ENCODE measurements at regions not wholly inside any gene's neighbourhood (a gene's known extent, or its start where the extent isn't known, plus 50 kb on each side); places are given as distances from the start of the nearest gene placed in this dataset.
"Not testable (repeated sequence)": the region's sequence is repeated elsewhere in the genome, so short reads cannot be mapped to it uniquely, and the experiment has no call there.

- H3K79me1 ChIP-seq (replicated peaks; ENCODE audit: low read length, poor library complexity, severe bottlenecking); H2AFZ ChIP-seq (ENCODE audit: low read depth, low read length); H2AK5ac ChIP-seq (ENCODE audit: low read length, severe bottlenecking); H2BK5ac ChIP-seq (ENCODE audit: low read depth, low read length, poor library complexity, severe bottlenecking); H3K4me3 ChIP-seq (ENCODE audit: insufficient read depth in 1 of 2, low read depth in 1 of 2, low read length in 2 of 2); H3K9me3 ChIP-seq (ENCODE audit: control insufficient read depth, low read length); H2BK15ac ChIP-seq (ENCODE audit: low read depth, poor library complexity, severe bottlenecking); H3K9ac ChIP-seq (ENCODE audit: low read length); H4K91ac ChIP-seq (ENCODE audit: low read length); H3K4me2 ChIP-seq (ENCODE audit: low read length, poor library complexity, severe bottlenecking); H2BK12ac ChIP-seq (ENCODE audit: low read length in 2 of 2); H3K27ac ChIP-seq (ENCODE audit: low read length, poor library complexity, severe bottlenecking); H3K23ac ChIP-seq (ENCODE audit: low read length in 2 of 2); DNase-seq; H3K14ac ChIP-seq (ENCODE audit: low read length in 2 of 2); H3K4ac ChIP-seq (ENCODE audit: low read depth in 1 of 2, low read length in 2 of 2); H3K18ac ChIP-seq (ENCODE audit: low read depth in 1 of 2, low read length in 2 of 2); H3K4me1 ChIP-seq (ENCODE audit: control insufficient read depth, insufficient read depth, low read depth, low read length); H3K36me3 ChIP-seq (ENCODE audit: control insufficient read depth in 1 of 2, insufficient read depth in 2 of 2, low read depth in 1 of 2, low read length in 2 of 2); H4K8ac ChIP-seq (ENCODE audit: low read length); H2BK120ac ChIP-seq (ENCODE audit: low read depth, low read length); H3K27me3 ChIP-seq (ENCODE audit: control insufficient read depth in 1 of 2, insufficient read depth in 1 of 2, low read length in 2 of 2): not testable (repeated sequence)
- WGBS, result 91% methylated on average over 1 of the region's 2 CpGs
These were observed 848.6 kb downstream of the DIPK2A start for GRCh38 chr3:144820232-144820631.

- no peak overlapping the region for H2BK12ac ChIP-seq (ENCODE audit: low read length in 2 of 2)
- no peak overlapping the region for H3K23ac ChIP-seq (ENCODE audit: low read length in 2 of 2)
- H3K4me1 ChIP-seq (ENCODE audit: control insufficient read depth, insufficient read depth, low read depth, low read length), result no peaks in the 10 kb centered on the region
- H3K9me3 ChIP-seq (ENCODE audit: control insufficient read depth, low read length), result no peaks in the 10 kb centered on the region
- no peak overlapping the region for H2AK5ac ChIP-seq (ENCODE audit: low read length, severe bottlenecking)
- H3K4me3 ChIP-seq (ENCODE audit: insufficient read depth in 1 of 2, low read depth in 1 of 2, low read length in 2 of 2), result no peak overlapping the region
- no peak overlapping the region for H3K4me2 ChIP-seq (ENCODE audit: low read length, poor library complexity, severe bottlenecking)
- H2BK5ac ChIP-seq (ENCODE audit: low read depth, low read length, poor library complexity, severe bottlenecking), result no peak overlapping the region
- no peak overlapping the region for H2BK15ac ChIP-seq (ENCODE audit: low read depth, poor library complexity, severe bottlenecking)
- no peaks in the 10 kb centered on the region for H3K36me3 ChIP-seq (ENCODE audit: control insufficient read depth in 1 of 2, insufficient read depth in 2 of 2, low read depth in 1 of 2, low read length in 2 of 2)
- no peaks in the 10 kb centered on the region for H3K27me3 ChIP-seq (ENCODE audit: control insufficient read depth in 1 of 2, insufficient read depth in 1 of 2, low read length in 2 of 2)
- H3K79me1 ChIP-seq (replicated peaks; ENCODE audit: low read length, poor library complexity, severe bottlenecking), result no peaks in the 10 kb centered on the region
- no peak overlapping the region for H3K18ac ChIP-seq (ENCODE audit: low read depth in 1 of 2, low read length in 2 of 2)
- no peak overlapping the region for H3K14ac ChIP-seq (ENCODE audit: low read length in 2 of 2)
- no peak overlapping the region for H3K27ac ChIP-seq (ENCODE audit: low read length, poor library complexity, severe bottlenecking)
- H3K4ac ChIP-seq (ENCODE audit: low read depth in 1 of 2, low read length in 2 of 2), result no peak overlapping the region
- no peak overlapping the region for H2AFZ ChIP-seq (ENCODE audit: low read depth, low read length)
- no peak overlapping the region for H4K8ac ChIP-seq (ENCODE audit: low read length)
- H4K91ac ChIP-seq (ENCODE audit: low read length), result no peak overlapping the region
- no peak overlapping the region for H3K9ac ChIP-seq (ENCODE audit: low read length)
- H2BK120ac ChIP-seq (ENCODE audit: low read depth, low read length), result no peak overlapping the region
- DNase-seq, result no peak
These were observed 849.1 kb downstream of the DIPK2A start for GRCh38 chr3:144820726-144821125.

- Histone ChIP-seq H3K79me1 (replicated peaks; ENCODE audit: low read length, poor library complexity, severe bottlenecking) (no peaks in the 10 kb centered on the region), H3K9ac (ENCODE audit: low read length) (no peak overlapping the region), H2AK5ac (ENCODE audit: low read length, severe bottlenecking) (no peak overlapping the region), H2BK15ac (ENCODE audit: low read depth, poor library complexity, severe bottlenecking) (no peak overlapping the region), H3K27ac (ENCODE audit: low read length, poor library complexity, severe bottlenecking) (no peak overlapping the region), H3K14ac (ENCODE audit: low read length in 2 of 2) (no peak overlapping the region), H4K8ac (ENCODE audit: low read length) (no peak overlapping the region), H3K36me3 (ENCODE audit: control insufficient read depth in 1 of 2, insufficient read depth in 2 of 2, low read depth in 1 of 2, low read length in 2 of 2) (no peaks in the 10 kb centered on the region), H4K91ac (ENCODE audit: low read length) (no peak overlapping the region), H2BK120ac (ENCODE audit: low read depth, low read length) (no peak overlapping the region), H2BK12ac (ENCODE audit: low read length in 2 of 2) (no peak overlapping the region), H2BK5ac (ENCODE audit: low read depth, low read length, poor library complexity, severe bottlenecking) (no peak overlapping the region), H3K9me3 (ENCODE audit: control insufficient read depth, low read length) (no peaks in the 10 kb centered on the region), H3K27me3 (ENCODE audit: control insufficient read depth in 1 of 2, insufficient read depth in 1 of 2, low read length in 2 of 2) (no peaks in the 10 kb centered on the region), H2AFZ (ENCODE audit: low read depth, low read length) (no peak overlapping the region), H3K23ac (ENCODE audit: low read length in 2 of 2) (no peak overlapping the region), H3K4me1 (ENCODE audit: control insufficient read depth, insufficient read depth, low read depth, low read length) (no peaks in the 10 kb centered on the region), H3K4me2 (ENCODE audit: low read length, poor library complexity, severe bottlenecking) (no peak overlapping the region), H3K4ac (ENCODE audit: low read depth in 1 of 2, low read length in 2 of 2) (no peak overlapping the region), H3K18ac (ENCODE audit: low read depth in 1 of 2, low read length in 2 of 2) (no peak overlapping the region), H3K4me3 (ENCODE audit: insufficient read depth in 1 of 2, low read depth in 1 of 2, low read length in 2 of 2) (no peak overlapping the region)
- no CpG with 5 or more reads among the region's 1 CpG for WGBS
- no peak for DNase-seq
These were observed 850.0 kb downstream of the DIPK2A start for GRCh38 chr3:144821583-144821982.

- H4K8ac ChIP-seq (ENCODE audit: low read length), result no peak overlapping the region
- no peak overlapping the region for H3K4ac ChIP-seq (ENCODE audit: low read depth in 1 of 2, low read length in 2 of 2)
- no peak overlapping the region for H3K23ac ChIP-seq (ENCODE audit: low read length in 2 of 2)
- no peaks in the 10 kb centered on the region for H3K79me1 ChIP-seq (replicated peaks; ENCODE audit: low read length, poor library complexity, severe bottlenecking)
- no peak overlapping the region for H3K4me2 ChIP-seq (ENCODE audit: low read length, poor library complexity, severe bottlenecking)
- no peaks in the 10 kb centered on the region for H3K27me3 ChIP-seq (ENCODE audit: control insufficient read depth in 1 of 2, insufficient read depth in 1 of 2, low read length in 2 of 2)
- H4K91ac ChIP-seq (ENCODE audit: low read length), result no peak overlapping the region
- no peak overlapping the region for H2BK5ac ChIP-seq (ENCODE audit: low read depth, low read length, poor library complexity, severe bottlenecking)
- H3K9ac ChIP-seq (ENCODE audit: low read length), result no peak overlapping the region
- H2BK12ac ChIP-seq (ENCODE audit: low read length in 2 of 2), result no peak overlapping the region
- H2BK15ac ChIP-seq (ENCODE audit: low read depth, poor library complexity, severe bottlenecking), result no peak overlapping the region
- H2BK120ac ChIP-seq (ENCODE audit: low read depth, low read length), result no peak overlapping the region
- no peak overlapping the region for H3K14ac ChIP-seq (ENCODE audit: low read length in 2 of 2)
- no peak overlapping the region for H2AFZ ChIP-seq (ENCODE audit: low read depth, low read length)
- DNase-seq, result no peak
- no peaks in the 10 kb centered on the region for H3K4me1 ChIP-seq (ENCODE audit: control insufficient read depth, insufficient read depth, low read depth, low read length)
- H3K27ac ChIP-seq (ENCODE audit: low read length, poor library complexity, severe bottlenecking), result no peak overlapping the region
- H2AK5ac ChIP-seq (ENCODE audit: low read length, severe bottlenecking), result no peak overlapping the region
- no peaks in the 10 kb centered on the region for H3K9me3 ChIP-seq (ENCODE audit: control insufficient read depth, low read length)
- H3K18ac ChIP-seq (ENCODE audit: low read depth in 1 of 2, low read length in 2 of 2), result no peak overlapping the region
- no peak overlapping the region for H3K4me3 ChIP-seq (ENCODE audit: insufficient read depth in 1 of 2, low read depth in 1 of 2, low read length in 2 of 2)
- H3K36me3 ChIP-seq (ENCODE audit: control insufficient read depth in 1 of 2, insufficient read depth in 2 of 2, low read depth in 1 of 2, low read length in 2 of 2), result no peaks in the 10 kb centered on the region
These were observed 851.0 kb downstream of the DIPK2A start for GRCh38 chr3:144822671-144823070.
